ENCODE measurements at regions not wholly inside any gene's neighbourhood (a gene's known extent, or its start where the extent isn't known, plus 50 kb on each side); places are given as distances from the start of the nearest gene placed in this dataset.

- ChIA-PET CTCF (no interaction called here), POLR2A (no interaction called here)
- H3K4me3 Mint-ChIP-seq = no peak overlapping the region
- H3K4me1 Mint-ChIP-seq = no peaks in the 10 kb centered on the region
- DNase-seq (ENCODE audit: low spot score) = no peak
- no peak for TF ChIP-seq ZNF281 (CRISPR knock-in tag; IDR thresholded peaks at IDR 0.05)
- no peak for TF ChIP-seq HMGA2 (CRISPR knock-in tag; IDR thresholded peaks at IDR 0.05)
- TF ChIP-seq TP53 (CRISPR knock-in tag; IDR thresholded peaks at IDR 0.05) = no peak
- TF ChIP-seq OVOL2 (CRISPR knock-in tag; IDR thresholded peaks at IDR 0.05; ENCODE audit: borderline replicate concordance) = no peak
- no peak for TF ChIP-seq MYBL2 (CRISPR knock-in tag; IDR thresholded peaks at IDR 0.05)
- no peak for TF ChIP-seq PRDM15 (CRISPR knock-in tag; IDR thresholded peaks at IDR 0.05)
- TF ChIP-seq MAX (CRISPR knock-in tag; IDR thresholded peaks at IDR 0.05) = no peak
- no peak for TF ChIP-seq ERG (CRISPR knock-in tag; IDR thresholded peaks at IDR 0.05)
- TF ChIP-seq MLX (CRISPR knock-in tag; IDR thresholded peaks at IDR 0.05) = no peak
- TF ChIP-seq STAT6 (CRISPR knock-in tag; conservative IDR thresholded peaks at IDR 0.05; ENCODE audit: low read depth) = no peak
- no peak for TF ChIP-seq ZSCAN18 (CRISPR knock-in tag; IDR thresholded peaks at IDR 0.05)
- no peak for TF ChIP-seq NFE2L1 (CRISPR knock-in tag; IDR thresholded peaks at IDR 0.05)
- no peak for TF ChIP-seq FOXK1 (CRISPR knock-in tag; IDR thresholded peaks at IDR 0.05)
- H3K27me3 Mint-ChIP-seq (ENCODE audit: low read depth) = no peaks in the 10 kb centered on the region
- ATAC-seq = no peak
- peaks cover 9% of the 10 kb centered on the region for H3K9me3 Mint-ChIP-seq
- no peak overlapping the region for H3K27ac Mint-ChIP-seq
- no peaks in the 10 kb centered on the region for H3K36me3 Mint-ChIP-seq
These were observed 235.2 kb downstream of the NDFIP2 start for GRCh38 chr13:79716191-79716590.
